ENCODE measurements at regions not wholly inside any gene's neighbourhood (a gene's known extent, or its start where the extent isn't known, plus 50 kb on each side); places are given as distances from the start of the nearest gene placed in this dataset.
"Not testable (repeated sequence)": the region's sequence is repeated elsewhere in the genome, so short reads cannot be mapped to it uniquely, and the experiment has no call there.

DNA sequence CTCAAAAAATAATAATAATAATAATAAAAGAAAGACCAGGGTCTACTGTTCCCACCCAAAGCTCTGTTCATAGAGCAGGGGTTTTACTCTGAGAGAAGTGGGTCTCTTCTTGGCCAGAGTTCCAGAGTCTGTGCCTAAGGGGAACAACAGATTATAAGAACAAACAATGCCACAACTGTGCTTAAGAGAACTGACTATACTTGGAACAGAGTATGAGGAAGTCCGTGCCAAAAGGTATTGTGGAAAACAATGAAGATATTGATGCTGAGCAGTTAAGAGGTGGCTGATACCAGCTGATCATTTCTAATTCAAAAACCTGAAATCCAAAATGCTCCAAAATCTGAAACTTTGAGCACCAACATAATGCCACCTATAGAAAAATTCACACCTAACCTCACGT, 229.6 kb downstream of the FBXO8 start:
- H3K9me3 ChIP-seq: no peaks in the 10 kb centered on the region
- intact Hi-C loops (cut with DNase I): no loop called here
- no peak overlapping the region for H3K4me3 ChIP-seq
- 40 to 55% methylated on average over 2 of the region's 2 CpGs for WGBS, 2 donors
- no peaks in the 10 kb centered on the region for H3K4me1 ChIP-seq
- no peak overlapping the region for H3K27ac ChIP-seq
- DNase-seq: no peak
- H3K36me3 ChIP-seq (replicated peaks in 1 of 2; ENCODE audit: insufficient read depth in 1 of 2, low read depth in 2 of 2): no peaks in the 10 kb centered on the region
- no peak for ATAC-seq
- no peaks in the 10 kb centered on the region for H3K27me3 ChIP-seq
- no peak for TF ChIP-seq POLR2A (IDR thresholded peaks at IDR 0.05)
- TF ChIP-seq, protein P1, sequence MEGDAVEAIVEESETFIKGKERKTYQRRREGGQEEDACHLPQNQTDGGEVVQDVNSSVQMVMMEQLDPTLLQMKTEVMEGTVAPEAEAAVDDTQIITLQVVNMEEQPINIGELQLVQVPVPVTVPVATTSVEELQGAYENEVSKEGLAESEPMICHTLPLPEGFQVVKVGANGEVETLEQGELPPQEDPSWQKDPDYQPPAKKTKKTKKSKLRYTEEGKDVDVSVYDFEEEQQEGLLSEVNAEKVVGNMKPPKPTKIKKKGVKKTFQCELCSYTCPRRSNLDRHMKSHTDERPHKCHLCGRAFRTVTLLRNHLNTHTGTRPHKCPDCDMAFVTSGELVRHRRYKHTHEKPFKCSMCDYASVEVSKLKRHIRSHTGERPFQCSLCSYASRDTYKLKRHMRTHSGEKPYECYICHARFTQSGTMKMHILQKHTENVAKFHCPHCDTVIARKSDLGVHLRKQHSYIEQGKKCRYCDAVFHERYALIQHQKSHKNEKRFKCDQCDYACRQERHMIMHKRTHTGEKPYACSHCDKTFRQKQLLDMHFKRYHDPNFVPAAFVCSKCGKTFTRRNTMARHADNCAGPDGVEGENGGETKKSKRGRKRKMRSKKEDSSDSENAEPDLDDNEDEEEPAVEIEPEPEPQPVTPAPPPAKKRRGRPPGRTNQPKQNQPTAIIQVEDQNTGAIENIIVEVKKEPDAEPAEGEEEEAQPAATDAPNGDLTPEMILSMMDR (IDR thresholded peaks at IDR 0.05): no peak

DNA sequence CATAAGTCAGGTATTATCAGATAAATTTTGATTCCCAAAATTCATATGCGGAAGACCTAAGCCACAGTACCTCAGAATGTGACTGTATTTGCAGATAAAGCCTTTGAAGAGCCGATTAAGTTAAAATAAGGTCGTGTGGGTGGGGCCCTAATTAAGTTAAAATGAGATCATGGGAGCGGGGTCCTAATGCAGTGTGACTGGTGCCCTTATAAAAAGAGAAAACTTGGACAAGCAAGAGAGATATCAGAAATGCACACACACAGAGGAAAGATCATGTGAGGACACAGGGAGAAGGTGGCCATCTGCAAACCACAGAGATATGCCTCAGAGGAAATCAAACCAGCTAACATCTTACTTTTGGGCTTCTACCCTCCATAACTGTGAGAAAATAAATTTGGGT, 236.1 kb downstream of the FBXO8 start:
- no peak for ATAC-seq
- no peak overlapping the region for H3K4me3 ChIP-seq

DNA sequence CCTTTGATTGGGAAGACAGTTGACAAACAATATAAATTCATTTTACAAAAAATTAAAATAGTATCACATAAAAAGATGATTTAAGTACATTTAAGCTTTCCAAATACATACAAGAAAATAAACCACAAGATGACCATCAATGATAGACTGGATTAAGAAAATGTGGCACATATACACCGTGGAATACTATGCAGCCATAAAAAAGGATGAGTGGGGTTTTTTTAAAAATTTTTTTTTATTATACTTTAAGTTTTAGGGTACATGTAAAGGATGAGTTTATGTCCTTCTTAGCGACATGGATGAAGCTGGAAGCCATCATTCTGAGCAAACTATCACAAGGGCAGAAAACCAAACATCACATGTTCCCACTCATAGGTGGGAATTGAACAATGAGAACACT, 237.6 kb downstream of the FBXO8 start:
- H3K27me3 ChIP-seq; H3K4me1 ChIP-seq; intact Hi-C loops (cut with DNase I); DNase-seq; H3K36me3 ChIP-seq (replicated peaks in 1 of 2; ENCODE audit: insufficient read depth in 1 of 2, low read depth in 2 of 2); H3K4me3 ChIP-seq; ATAC-seq; H3K27ac ChIP-seq; H3K9me3 ChIP-seq: not testable (repeated sequence)
- 75 to 87% methylated on average over 2 of the region's 2 CpGs for WGBS, 2 donors

More for the DNA sequence above, 236.1 kb downstream of the FBXO8 start:
- no peak for TF ChIP-seq POLR2A (IDR thresholded peaks at IDR 0.05)
- TF ChIP-seq, protein P1 (IDR thresholded peaks at IDR 0.05): no peak
- H3K4me1 ChIP-seq: no peaks in the 10 kb centered on the region
- H3K27me3 ChIP-seq: no peaks in the 10 kb centered on the region
- no peaks in the 10 kb centered on the region for H3K36me3 ChIP-seq (replicated peaks in 1 of 2; ENCODE audit: insufficient read depth in 1 of 2, low read depth in 2 of 2)
- intact Hi-C loops (cut with DNase I): no loop called here
- 39 to 51% methylated on average over 4 of the region's 4 CpGs for WGBS, 2 donors
- H3K9me3 ChIP-seq: no peaks in the 10 kb centered on the region
- H3K27ac ChIP-seq: no peak overlapping the region
- DNase-seq: no peak

DNA sequence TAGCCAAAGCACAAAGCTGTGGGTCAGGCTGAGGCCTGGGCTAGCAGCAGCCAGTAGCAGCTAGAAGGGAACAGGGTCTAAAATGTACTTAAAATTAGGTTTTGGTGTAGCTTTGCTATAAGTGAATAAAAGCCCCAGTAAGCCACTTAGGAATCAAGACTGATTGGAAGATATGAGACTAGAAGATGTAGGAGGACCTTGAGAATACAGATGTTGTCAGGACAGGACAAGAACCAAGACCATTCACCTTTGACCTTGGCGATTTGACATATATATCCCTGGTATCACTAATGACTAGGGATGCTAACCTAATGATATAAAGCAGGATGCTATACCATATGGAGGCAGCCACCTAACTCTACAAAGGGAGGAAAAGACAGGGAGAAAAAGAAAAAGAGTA, 238.1 kb downstream of the FBXO8 start:
- Histone ChIP-seq H3K36me3 (replicated peaks in 1 of 2; ENCODE audit: insufficient read depth in 1 of 2, low read depth in 2 of 2) (no peaks in the 10 kb centered on the region), H3K4me3 (no peak overlapping the region), H3K4me1 (no peaks in the 10 kb centered on the region), H3K27me3 (no peaks in the 10 kb centered on the region), H3K27ac (no peak overlapping the region), H3K9me3 (no peaks in the 10 kb centered on the region)
- ATAC-seq (no peak), DNase-seq (no peak)
- intact Hi-C loops (cut with DNase I): no loop called here
- WGBS, 2 donors: 58 to 78% methylated on average over 1 of the region's 1 CpG
- no peak for TF ChIP-seq POLR2A (IDR thresholded peaks at IDR 0.05)
- TF ChIP-seq, protein P1 (IDR thresholded peaks at IDR 0.05): no peak

DNA sequence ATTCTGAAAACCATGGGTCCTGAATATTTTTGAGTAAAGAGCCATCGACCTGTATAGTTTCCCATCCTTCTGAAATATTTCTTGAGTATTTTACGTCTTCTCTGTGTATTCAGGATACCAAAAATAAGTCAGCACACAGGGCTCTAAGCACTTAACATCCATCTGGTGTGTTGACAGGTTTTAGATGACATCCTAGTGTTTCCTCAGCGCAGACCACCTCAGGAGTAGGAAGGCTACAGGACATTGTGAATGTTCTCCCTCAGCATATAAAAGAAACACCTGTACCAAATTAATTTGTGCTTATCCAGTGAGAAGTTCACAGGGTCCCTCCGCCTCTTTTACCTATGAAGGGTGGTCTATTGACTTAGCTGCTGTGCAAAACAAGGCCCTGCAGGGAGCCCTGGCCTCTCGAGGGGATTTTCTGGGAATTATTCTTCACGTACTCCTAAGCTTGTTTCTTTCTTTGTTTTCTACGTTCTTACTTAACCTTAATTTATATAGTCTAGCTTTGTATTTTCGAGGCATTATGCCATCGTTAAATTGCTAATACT, 241.8 kb downstream of the FBXO8 start:
- Histone ChIP-seq H3K27me3 (no peaks in the 10 kb centered on the region), H3K9me3 (no peaks in the 10 kb centered on the region), H3K36me3 (replicated peaks in 1 of 2; ENCODE audit: insufficient read depth in 1 of 2, low read depth in 2 of 2) (no peaks in the 10 kb centered on the region), H3K4me3 (no peak overlapping the region), H3K4me1 (no peaks in the 10 kb centered on the region), H3K27ac (no peak overlapping the region)
- WGBS, 2 donors: 41 to 44% methylated on average over 9 of the region's 9 CpGs
- DNase-seq (no peak), ATAC-seq (no peak)
- TF ChIP-seq POLR2A (IDR thresholded peaks at IDR 0.05): no peak
- intact Hi-C loops (cut with DNase I): no loop called here

DNA sequence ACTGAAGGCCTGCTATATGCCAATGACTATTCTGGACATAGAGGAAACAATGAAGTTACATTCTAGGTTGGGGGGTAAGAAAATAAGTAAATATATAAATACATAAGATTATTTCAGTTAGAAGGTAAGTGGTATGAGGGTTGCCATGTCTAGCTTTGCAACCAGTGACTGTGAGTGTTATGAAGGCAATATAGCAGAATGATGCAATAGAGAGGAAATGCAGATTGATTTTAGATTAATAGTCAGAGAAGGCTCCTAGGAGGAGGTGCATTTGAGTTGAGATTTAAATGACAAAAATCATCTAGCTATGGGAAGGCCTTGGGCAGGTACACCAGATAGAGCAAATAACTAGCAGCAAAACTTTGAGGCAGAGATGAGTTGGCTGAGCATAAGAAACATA, 243.2 kb downstream of the FBXO8 start:
- H3K27me3 ChIP-seq: no peaks in the 10 kb centered on the region
- DNase-seq: no peak
- ATAC-seq: no peak
- intact Hi-C loops (cut with DNase I): no loop called here
- H3K27ac ChIP-seq: no peak overlapping the region
- no peak overlapping the region for H3K4me3 ChIP-seq
- no peak for TF ChIP-seq POLR2A (IDR thresholded peaks at IDR 0.05)
- TF ChIP-seq, protein P1 (IDR thresholded peaks at IDR 0.05): no peak
- H3K9me3 ChIP-seq: no peaks in the 10 kb centered on the region
- H3K4me1 ChIP-seq: no peaks in the 10 kb centered on the region
- no peaks in the 10 kb centered on the region for H3K36me3 ChIP-seq (replicated peaks in 1 of 2; ENCODE audit: insufficient read depth in 1 of 2, low read depth in 2 of 2)

All from body of pancreas (tissue), 4 donors.